ENCODE measurements at regions not wholly inside any gene's neighbourhood (a gene's known extent, or its start where the extent isn't known, plus 50 kb on each side); places are given as distances from the start of the nearest gene placed in this dataset.

DNA sequence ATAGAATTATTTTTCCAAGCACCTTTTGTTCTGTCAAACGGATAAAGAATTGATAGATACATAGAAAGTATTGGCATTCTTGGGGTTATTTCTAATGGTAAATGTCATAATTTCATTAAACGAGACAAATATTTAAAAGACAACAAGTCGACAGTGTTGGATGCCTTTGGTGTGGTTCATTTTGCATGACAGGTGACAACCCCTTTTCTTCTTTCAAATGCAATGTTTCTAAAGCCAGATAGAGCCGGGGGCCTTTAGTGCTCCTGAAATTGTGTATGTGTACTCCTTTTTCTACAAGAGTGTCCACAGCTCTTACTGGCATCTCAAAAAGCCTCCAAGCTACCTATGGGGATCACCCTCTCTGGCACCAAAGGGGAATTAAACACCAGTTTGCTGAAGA, 350.8 kb upstream of the ID2 start:
- TF ChIP-seq POLR2AphosphoS5 (IDR thresholded peaks at IDR 0.05; ENCODE audit: low read depth, low read length) (no peak), TAF1 (IDR thresholded peaks at IDR 0.05; ENCODE audit: borderline replicate concordance, insufficient read depth, low read length) (no peak), SIN3A (IDR thresholded peaks at IDR 0.05; ENCODE audit: borderline replicate concordance, insufficient read depth, low read length) (no peak), FOXP2 (optimal IDR thresholded peaks at IDR 0.05; ENCODE audit: borderline replicate concordance, extremely low read depth, extremely low read length, insufficient read depth) (no peak)
